SH-SY5Y (cell line): ENCODE measurements at regions not wholly inside any gene's neighbourhood (a gene's known extent, or its start where the extent isn't known, plus 50 kb on each side); places are given as distances from the start of the nearest gene placed in this dataset.

Experiments used
- GATA2 ChIP-seq: IDR thresholded peaks from 2 replicates; pipeline ENCODE4 v1.6.1; 2011; ENCODE audit warnings: mild to moderate bottlenecking, low read depth, low read length
- GATA3 ChIP-seq: IDR thresholded peaks from 2 replicates; pipeline ENCODE4 v1.6.1; 2011; ENCODE audit warnings: low read depth, mild to moderate bottlenecking, low read length, moderate library complexity

DNA sequence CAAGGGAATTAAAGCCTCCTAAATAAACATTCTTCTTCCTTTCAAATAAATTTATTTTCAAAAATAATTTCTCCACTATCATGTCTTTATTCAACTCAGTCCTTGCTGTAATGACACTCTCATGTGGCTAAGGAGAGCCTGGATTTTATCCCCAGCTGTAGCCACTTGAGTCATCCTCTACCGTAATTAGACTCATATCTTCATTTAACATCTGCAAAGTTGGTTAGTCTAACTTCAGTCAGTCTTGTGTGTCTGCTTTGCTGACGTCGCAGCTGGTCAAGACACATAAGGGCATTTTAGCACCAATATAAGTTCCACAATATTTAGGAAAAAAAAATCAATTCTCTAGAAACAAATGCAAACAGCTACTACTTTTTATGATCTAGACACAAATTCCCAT lies 776.4 kb upstream of the ATXN8OS start:
- TF ChIP-seq GATA2 (no peak), GATA3 (no peak)
